ENCODE measurements at regions not wholly inside any gene's neighbourhood (a gene's known extent, or its start where the extent isn't known, plus 50 kb on each side); places are given as distances from the start of the nearest gene placed in this dataset.
"Not testable (repeated sequence)": the region's sequence is repeated elsewhere in the genome, so short reads cannot be mapped to it uniquely, and the experiment has no call there.

DNA sequence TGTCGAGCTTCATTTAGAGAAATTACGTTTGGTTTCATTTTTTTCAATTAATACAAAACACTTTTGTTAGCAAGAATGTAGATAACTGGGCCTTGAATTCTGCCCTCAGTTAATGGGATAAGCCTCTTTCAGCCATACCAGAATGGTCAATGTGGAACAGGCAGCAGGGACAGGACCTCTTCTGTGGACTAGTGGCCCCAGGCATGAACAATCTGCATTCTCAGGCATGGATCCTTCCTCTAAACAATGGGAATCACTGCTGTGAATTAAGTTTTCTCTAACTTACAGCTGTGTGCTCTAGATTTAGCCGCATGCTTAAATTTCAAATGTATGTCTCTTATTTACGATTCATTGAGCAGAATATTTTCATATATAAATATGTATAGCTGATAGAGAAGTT lies 237.7 kb upstream of the PRKCQ start:
- DNase-seq (ENCODE audit: low read depth, low spot score): no peak

DNA sequence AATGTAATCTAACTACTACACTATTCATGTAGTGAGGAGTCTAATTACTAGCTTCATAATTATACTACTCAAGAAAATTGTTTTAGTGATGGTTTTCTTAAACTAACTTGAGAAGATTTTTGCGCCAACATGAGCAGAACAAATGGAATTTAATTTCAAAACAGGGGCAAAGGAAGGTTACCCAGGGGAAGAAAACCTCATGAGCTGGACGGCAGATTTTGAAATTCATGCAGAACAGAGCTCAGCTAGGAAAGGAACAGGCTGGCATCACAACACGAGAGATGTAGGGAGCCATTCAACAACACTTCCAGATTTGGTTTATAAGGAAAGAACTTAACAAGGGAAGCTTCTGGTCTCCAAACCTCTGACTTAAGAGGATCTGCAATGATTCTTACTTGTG lies 235.3 kb upstream of the PRKCQ start:
- no peak for DNase-seq (ENCODE audit: low read depth, low spot score)

DNA sequence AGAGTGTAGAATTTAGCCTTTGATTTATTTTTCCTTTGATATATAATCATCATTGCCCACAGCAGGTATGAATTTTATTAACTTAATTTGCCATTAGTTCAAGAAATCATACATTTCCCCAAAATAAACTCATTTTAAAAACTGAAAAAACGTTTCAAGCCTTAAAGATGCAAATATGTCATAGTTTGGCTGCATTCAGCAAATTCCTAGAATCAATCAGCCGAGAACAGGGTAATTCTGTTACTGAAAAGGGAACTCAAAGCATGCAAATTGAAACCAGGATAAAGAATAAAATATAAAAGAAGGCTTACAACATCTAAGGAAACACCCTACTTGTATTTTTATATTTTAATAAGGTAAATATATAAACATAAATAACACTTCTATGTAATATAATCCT lies 233.8 kb upstream of the PRKCQ start:
- DNase-seq (ENCODE audit: low read depth, low spot score): no peak

DNA sequence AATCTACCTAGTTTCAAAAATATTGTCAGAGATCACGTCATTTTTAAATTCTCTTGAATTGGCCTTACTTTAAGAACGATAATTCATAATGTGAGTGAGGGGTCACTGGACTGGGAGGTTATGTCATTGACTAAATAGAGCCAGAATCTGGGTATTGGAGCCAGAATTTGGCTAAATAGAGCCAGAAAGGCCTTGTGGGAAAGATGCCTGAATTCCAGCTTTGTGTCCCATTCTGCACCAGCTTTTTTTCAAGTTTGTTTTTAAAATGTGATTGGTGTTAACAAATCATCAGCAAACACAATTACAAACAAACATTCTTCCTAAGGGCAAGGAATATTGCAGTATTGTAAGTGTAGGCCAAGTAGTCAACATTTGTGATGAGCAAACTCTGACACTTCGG lies 233.2 kb upstream of the PRKCQ start:
- no peak for DNase-seq (ENCODE audit: low read depth, low spot score)

DNA sequence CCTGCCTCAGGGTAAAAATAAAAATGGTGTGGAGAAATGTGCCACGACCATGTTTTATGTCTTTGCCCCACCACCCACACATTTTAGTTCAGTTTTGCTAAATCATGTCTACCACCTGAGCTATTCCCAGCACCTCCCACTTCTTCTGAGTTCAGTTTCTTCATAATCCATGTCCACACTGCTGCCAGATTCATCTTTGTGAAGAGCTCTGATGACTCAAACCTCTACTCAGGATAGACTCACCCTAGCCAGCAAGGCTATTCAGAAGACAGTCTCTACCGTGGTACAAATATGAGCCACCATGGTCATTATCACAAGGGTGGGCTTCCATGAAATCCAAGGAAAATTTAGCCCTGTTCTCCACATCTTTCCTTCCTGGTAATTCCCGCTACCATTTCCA lies 231.1 kb upstream of the PRKCQ start:
- DNase-seq (ENCODE audit: low read depth, low spot score): no peak

- no peak for DNase-seq (ENCODE audit: low read depth, low spot score)
Measured at GRCh38 chr10:6803427-6803783, 223.3 kb upstream of the PRKCQ start.

GRCh38 chr10:6802759-6803426 lies 222.8 kb upstream of the PRKCQ start:
- DNase-seq (ENCODE audit: low read depth, low spot score): no peak

DNA sequence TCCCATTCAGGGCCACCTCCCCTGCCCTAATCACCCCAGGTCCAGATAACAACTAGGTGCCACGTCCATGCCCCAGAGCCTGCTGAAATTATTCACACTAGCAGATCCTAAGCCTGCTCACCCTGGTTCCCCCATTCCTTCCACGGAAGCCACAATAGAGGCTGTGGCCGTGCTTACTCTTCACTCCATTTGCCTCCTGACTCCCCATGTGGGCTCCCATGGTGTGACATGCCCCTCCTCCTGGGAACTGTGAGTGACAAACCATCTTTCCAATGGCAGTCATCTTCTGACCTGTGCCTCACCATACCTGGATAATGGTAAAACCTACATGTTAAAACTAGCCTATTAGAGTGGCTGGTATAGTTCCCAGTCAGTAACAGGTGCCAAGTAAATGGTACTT lies 216.2 kb upstream of the PRKCQ start:
- no peak for DNase-seq (ENCODE audit: low read depth, low spot score)

GRCh38 chr10:6795541-6795940 lies 215.5 kb upstream of the PRKCQ start:
- DNase-seq (ENCODE audit: low read depth, low spot score): no peak

- DNase-seq (ENCODE audit: low read depth, low spot score): not testable (repeated sequence)
Measured at GRCh38 chr10:6794841-6795240, 214.8 kb upstream of the PRKCQ start.

- DNase-seq (ENCODE audit: low read depth, low spot score): no peak
Measured at GRCh38 chr10:6794441-6794840, 214.4 kb upstream of the PRKCQ start.

- no peak for DNase-seq (ENCODE audit: low read depth, low spot score)
Measured at GRCh38 chr10:6788731-6789130, 208.7 kb upstream of the PRKCQ start.

- DNase-seq (ENCODE audit: low read depth, low spot score): no peak
Measured at GRCh38 chr10:6788231-6788630, 208.2 kb upstream of the PRKCQ start.

- DNase-seq (ENCODE audit: low read depth, low spot score): no peak
Measured at GRCh38 chr10:6787718-6788117, 207.6 kb upstream of the PRKCQ start.

DNA sequence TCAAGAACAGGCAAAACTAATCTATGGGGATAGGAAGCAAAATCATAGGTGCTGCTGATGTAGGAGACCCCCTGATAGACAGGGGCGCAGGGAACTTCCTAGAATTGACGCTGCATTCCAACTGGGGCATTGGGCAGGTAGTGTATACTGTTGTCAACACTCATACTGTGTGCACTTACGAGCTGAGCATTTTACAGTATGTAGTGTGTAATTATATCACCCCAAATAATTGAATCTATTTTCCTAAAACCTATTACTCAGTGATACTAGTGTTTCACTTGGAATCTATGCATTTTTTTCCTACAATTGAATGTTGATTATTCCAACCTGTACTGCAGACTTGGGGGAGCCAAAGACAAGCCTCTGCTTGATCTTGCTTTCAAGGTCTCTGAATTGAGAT lies 207.0 kb upstream of the PRKCQ start:
- no peak for DNase-seq (ENCODE audit: low read depth, low spot score)

GRCh38 chr10:6786579-6787031 lies 206.5 kb upstream of the PRKCQ start:
- DNase-seq (ENCODE audit: low read depth, low spot score): peak; percentile 24

GRCh38 chr10:6784429-6784828 lies 204.4 kb upstream of the PRKCQ start:
- not testable (repeated sequence) for DNase-seq (ENCODE audit: low read depth, low spot score)

DNA sequence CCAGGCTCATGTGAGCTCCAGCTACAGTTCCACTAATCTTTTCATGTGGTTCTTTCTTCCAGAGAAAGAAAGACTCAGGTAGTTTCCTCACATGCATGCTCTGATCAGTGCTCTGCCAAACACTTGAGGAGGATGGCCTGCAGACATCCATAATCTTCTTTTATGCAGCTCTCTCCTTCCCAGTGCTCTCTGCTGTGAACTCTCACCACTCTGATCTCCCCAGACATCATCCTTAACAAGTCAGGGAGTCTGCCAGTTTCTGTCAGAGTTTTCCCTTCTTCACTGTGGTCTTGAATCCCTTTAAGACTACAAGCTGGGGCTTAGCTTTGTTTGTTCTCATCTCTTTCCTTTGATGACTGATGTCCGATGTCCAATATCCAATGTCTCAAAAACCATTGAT lies 203.4 kb upstream of the PRKCQ start:
- no peak for DNase-seq (ENCODE audit: low read depth, low spot score)

- no peak for DNase-seq (ENCODE audit: low read depth, low spot score)
Measured at GRCh38 chr10:6782378-6782777, 202.3 kb upstream of the PRKCQ start.

- no peak for DNase-seq (ENCODE audit: low read depth, low spot score)
Measured at GRCh38 chr10:6781133-6781770, 201.2 kb upstream of the PRKCQ start.

- DNase-seq (ENCODE audit: low read depth, low spot score): no peak
Measured at GRCh38 chr10:6780008-6780677, 200.1 kb upstream of the PRKCQ start.

DNA sequence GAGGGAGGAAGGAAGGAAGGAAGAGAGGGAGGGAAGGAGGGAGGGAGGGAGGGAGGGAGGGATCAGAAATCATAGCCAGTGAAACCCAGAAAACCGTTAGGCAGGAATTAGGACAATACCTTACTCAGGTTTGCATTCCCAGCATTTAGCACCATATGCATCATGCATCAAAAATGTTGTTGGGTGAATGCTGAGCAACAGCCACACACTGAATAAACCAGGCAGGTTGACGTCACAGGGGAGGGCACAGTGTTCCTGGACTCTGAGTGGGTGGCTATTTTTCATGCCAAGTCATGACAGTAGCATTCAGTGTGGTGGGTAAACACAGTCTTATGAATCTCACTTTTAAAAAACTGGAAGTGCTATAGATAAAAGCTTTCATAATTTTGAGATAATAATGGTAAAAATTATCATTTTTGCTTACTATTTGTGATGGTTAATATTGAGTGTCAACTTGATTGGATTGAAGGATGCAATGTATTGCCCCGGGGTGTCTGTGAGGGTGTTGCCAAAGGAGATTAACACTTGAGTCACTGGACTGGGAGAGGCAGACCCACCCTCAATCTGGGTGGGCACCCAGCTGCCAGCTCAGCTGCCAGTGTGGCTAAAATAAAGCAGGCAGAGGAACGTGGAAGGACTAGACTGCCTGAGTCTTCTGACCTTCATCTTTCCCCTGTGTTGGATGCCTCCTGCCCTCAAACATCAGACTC lies 199.1 kb upstream of the PRKCQ start:
- peak; percentile 53 for DNase-seq (ENCODE audit: low read depth, low spot score)

DNA sequence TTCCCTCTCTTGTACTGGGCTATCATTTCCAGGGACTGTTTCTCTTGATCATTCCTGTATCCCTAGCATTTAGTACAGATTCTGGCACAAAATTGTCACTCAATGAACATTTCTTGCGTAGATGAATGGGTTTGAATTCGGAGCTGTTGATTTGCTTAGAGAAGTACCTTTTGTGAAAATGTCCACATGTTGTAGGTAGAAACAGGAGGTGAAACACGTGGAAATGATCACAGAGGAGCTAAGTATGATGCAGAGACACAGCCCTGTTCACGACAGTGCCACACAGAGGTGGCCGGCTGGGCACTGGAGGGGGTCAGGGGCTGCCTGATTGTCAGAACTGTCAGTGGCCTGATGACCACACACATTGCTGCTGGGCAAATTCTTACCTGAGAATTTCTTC lies 196.1 kb upstream of the PRKCQ start:
- DNase-seq (ENCODE audit: low read depth, low spot score): no peak
